BLaER1 treated with 17β-estradiol and CSF1 and Interleukin-3, amounts not matched to agents 10 nM and 100 nM (cell line): ENCODE measurements at regions not wholly inside any gene's neighbourhood (a gene's known extent, or its start where the extent isn't known, plus 50 kb on each side); places are given as distances from the start of the nearest gene placed in this dataset.
A peak's percentile ranks its signal among the peaks of the same experiment; 100 is the strongest.

ENCODE experiments used
- H3K27ac ChIP-seq, 11 experiments: shearing (Covaris generic); formaldehyde crosslinking; 2 replicates each; pipeline ENCODE4 v1.8.1; 2022
- H3K27me3 ChIP-seq, 11 experiments: shearing (Covaris generic); formaldehyde crosslinking; 2 replicates each; pipeline ENCODE4 v1.8.1; 2022
- H3K36me3 ChIP-seq, 11 experiments: shearing (Covaris generic); formaldehyde crosslinking; 2 replicates each; pipeline ENCODE4 v1.8.1; 2022
- H3K4me1 ChIP-seq, 10 experiments: shearing (Covaris generic); formaldehyde crosslinking; 2 replicates each; pipeline ENCODE4 v1.8.1; 2022
- H3K4me2 ChIP-seq, 11 experiments: shearing (Covaris generic); formaldehyde crosslinking; 2 replicates each; pipeline ENCODE4 v1.8.1; 2022
- H3K4me3 ChIP-seq, 10 experiments: shearing (Covaris generic); formaldehyde crosslinking; 2 replicates each; pipeline ENCODE4 v1.8.1; 2022
- H3K9ac ChIP-seq, 11 experiments: shearing (Covaris generic); formaldehyde crosslinking; 2 replicates each; pipeline ENCODE4 v1.8.1; 2022
- H3K9me3 ChIP-seq, 11 experiments: shearing (Covaris generic); formaldehyde crosslinking; replicated peaks in 1 of 11; 2 replicates each; pipeline ENCODE4 v1.8.1; 2022
- H4K20me1 ChIP-seq, 11 experiments: shearing (Covaris generic); formaldehyde crosslinking; 2 replicates each; pipeline ENCODE4 v1.8.1; 2022
- Cebpa-rat ChIP-seq, 11 experiments: shearing (Covaris generic); IDR thresholded peaks; 2 replicates each; pipeline ENCODE4 v1.8.1; 2022

DNA sequence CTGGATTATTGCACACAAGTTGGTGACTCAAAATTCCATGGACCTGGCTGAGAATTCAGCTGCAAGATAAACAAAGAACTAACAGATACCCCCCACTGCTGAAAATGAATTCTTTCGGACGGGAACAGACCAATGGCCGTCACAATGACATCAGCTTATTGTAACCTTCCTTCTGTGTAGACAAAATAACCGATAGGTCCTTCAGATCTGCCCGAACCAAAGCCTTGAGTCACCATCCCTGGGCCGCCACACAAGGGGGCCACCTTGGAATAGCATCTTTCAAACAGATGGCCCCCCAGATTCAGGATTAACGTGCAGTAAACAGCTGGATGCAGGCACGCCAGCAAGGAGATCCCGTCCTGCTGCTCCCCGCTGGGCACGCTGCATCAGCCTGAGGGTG, 214.0 kb upstream of the EXOC2 start:
- TF ChIP-seq Cebpa-rat (IDR thresholded peaks at IDR 0.05), result no peak
- Histone ChIP-seq H3K4me2 (no peak overlapping the region), H3K9ac (no peak overlapping the region), H3K9me3 (no peaks in the 10 kb centered on the region), H4K20me1 (no peaks in the 10 kb centered on the region), H3K27ac (no peak overlapping the region), H3K27me3 (no peaks in the 10 kb centered on the region), H3K4me1 (peaks cover 0 to 22% (median 11%) of the 10 kb centered on the region in 10 experiments; a peak in 15 of 20 replicates), H3K4me3 (no peak overlapping the region), H3K36me3 (no peaks in the 10 kb centered on the region)

DNA sequence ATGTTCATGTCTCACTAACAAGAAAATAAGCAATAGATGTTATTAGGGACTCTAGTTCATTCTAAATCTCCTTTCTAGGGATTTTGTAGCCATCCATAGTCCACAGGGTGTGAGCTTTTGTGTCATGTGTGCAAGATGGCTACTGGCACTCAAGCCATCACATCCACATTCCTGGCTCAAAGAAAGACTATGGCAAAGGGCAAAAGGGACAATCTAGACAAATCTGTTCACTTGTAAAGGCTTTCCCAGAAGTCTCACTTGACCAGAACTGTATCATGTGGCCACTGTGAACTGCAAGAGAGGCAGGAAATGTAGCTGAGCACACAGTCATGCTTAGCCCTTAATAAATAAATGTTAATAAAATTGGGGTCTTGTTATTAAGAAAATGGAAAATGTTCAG, 212.6 kb upstream of the EXOC2 start:
- H3K4me1 ChIP-seq, result peaks cover 0 to 18% (median 5%) of the 10 kb centered on the region in 10 experiments; a peak in 7 of 20 replicates
- H3K27ac ChIP-seq, result no peak overlapping the region
- H3K9me3 ChIP-seq, result no peaks in the 10 kb centered on the region
- no peaks in the 10 kb centered on the region for H3K36me3 ChIP-seq
- H4K20me1 ChIP-seq, result no peaks in the 10 kb centered on the region
- no peaks in the 10 kb centered on the region for H3K27me3 ChIP-seq
- no peak overlapping the region for H3K4me2 ChIP-seq
- H3K4me3 ChIP-seq, result no peak overlapping the region
- TF ChIP-seq Cebpa-rat (IDR thresholded peaks at IDR 0.05), result no peak
- H3K9ac ChIP-seq, result no peak overlapping the region

DNA sequence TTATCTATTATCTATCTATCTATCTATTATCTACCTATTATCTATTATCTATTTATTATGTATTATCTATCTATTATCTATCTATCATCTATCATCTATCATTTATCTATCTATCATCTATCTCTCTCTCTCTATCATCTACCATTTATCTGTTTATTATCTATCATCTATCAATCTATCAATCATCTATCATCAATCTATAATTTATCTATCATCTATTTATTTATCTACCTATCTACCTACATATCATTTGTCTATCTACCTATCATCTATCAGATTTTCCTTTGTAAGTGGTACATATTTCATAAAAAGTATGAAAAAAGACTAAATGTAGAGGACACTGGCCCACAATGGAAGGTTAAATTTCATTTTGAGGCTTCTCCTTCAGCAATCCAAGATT, 212.1 kb upstream of the EXOC2 start:
- Histone ChIP-seq H3K9me3 (no peaks in the 10 kb centered on the region), H3K27ac (no peak overlapping the region), H3K4me3 (no peak overlapping the region), H3K9ac (no peak overlapping the region), H4K20me1 (no peaks in the 10 kb centered on the region), H3K27me3 (no peaks in the 10 kb centered on the region), H3K4me2 (no peak overlapping the region), H3K4me1 (peaks cover 0 to 18% (median 5%) of the 10 kb centered on the region in 10 experiments; a peak in 7 of 20 replicates), H3K36me3 (no peaks in the 10 kb centered on the region)
- no peak for TF ChIP-seq Cebpa-rat (IDR thresholded peaks at IDR 0.05)

DNA sequence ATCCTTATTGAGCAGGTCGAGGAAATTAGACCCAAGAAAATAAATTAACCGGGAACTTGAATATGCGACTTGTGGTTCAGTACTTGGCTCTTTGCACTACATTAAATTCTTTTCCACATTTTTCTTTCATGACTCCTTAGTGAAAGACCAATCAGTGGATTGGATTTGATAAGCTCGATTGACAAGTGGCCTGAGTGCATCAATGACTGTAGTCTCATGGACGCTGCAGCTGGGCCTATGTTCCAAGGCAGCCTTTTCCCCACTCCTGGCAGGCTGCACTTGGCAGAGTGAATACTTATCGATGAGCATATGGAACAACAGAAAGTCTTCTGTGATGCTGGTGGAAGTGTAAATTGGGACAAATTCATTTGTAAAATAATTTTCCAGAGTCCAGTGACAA, 210.8 kb upstream of the EXOC2 start:
- Histone ChIP-seq H3K4me2 (no peak overlapping the region), H3K27me3 (no peaks in the 10 kb centered on the region), H3K9me3 (no peaks in the 10 kb centered on the region), H3K4me3 (no peak overlapping the region), H4K20me1 (no peaks in the 10 kb centered on the region), H3K27ac (no peak overlapping the region), H3K9ac (no peak overlapping the region), H3K36me3 (no peaks in the 10 kb centered on the region), H3K4me1 (peaks cover 0 to 18% (median 5%) of the 10 kb centered on the region in 10 experiments; a peak in 8 of 20 replicates)
- no peak for TF ChIP-seq Cebpa-rat (IDR thresholded peaks at IDR 0.05)

DNA sequence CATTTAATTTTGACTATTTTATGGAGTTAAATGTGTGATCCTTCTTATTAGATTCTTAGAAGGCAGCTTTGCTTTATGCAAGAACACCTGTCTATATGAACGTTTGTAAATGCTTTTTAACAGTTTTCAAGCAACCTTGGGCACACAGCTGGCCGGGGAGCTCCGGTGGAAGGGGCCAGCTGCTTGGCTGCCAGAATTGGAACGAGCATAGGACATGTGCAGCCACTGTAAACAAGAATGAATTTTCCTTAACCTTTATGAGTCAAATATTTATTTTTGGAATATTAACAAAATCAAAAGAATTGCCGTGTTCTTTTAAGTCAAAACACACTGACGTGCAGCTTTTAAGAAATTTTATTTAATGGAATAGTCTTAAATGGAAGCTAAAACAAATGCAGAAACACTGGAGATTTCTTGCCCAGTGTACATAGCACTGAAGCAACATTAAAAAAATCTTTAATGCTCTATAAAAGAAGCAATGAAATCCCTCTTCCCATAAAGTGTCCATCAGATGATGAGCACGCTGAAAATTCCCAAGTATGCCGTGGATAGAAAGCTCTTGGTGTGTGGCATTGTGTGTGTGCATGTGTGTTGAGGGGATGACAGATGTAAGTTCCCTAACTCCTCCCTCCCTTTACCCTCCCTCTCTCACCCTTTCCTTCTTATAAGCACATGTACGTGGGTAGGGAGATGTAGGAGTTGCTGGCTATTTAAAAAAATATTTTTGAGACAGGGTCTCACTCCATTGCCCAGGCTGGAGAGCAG, 208.9 kb upstream of the EXOC2 start:
- no peak for TF ChIP-seq Cebpa-rat (IDR thresholded peaks at IDR 0.05)
- H3K9me3 ChIP-seq, result no peaks in the 10 kb centered on the region
- peaks cover 5 to 20% (median 15%) of the 10 kb centered on the region in 10 experiments; a peak in 15 of 20 replicates for H3K4me1 ChIP-seq
- H3K9ac ChIP-seq, result no peak overlapping the region
- no peak overlapping the region for H3K27ac ChIP-seq
- H3K27me3 ChIP-seq, result no peaks in the 10 kb centered on the region
- H3K36me3 ChIP-seq, result no peaks in the 10 kb centered on the region
- no peak overlapping the region for H3K4me3 ChIP-seq
- H4K20me1 ChIP-seq, result no peaks in the 10 kb centered on the region
- peak overlapping the region in 5 of 11 experiments; percentile 24 to 53 (median 46); a peak in 9 of 22 replicates for H3K4me2 ChIP-seq

DNA sequence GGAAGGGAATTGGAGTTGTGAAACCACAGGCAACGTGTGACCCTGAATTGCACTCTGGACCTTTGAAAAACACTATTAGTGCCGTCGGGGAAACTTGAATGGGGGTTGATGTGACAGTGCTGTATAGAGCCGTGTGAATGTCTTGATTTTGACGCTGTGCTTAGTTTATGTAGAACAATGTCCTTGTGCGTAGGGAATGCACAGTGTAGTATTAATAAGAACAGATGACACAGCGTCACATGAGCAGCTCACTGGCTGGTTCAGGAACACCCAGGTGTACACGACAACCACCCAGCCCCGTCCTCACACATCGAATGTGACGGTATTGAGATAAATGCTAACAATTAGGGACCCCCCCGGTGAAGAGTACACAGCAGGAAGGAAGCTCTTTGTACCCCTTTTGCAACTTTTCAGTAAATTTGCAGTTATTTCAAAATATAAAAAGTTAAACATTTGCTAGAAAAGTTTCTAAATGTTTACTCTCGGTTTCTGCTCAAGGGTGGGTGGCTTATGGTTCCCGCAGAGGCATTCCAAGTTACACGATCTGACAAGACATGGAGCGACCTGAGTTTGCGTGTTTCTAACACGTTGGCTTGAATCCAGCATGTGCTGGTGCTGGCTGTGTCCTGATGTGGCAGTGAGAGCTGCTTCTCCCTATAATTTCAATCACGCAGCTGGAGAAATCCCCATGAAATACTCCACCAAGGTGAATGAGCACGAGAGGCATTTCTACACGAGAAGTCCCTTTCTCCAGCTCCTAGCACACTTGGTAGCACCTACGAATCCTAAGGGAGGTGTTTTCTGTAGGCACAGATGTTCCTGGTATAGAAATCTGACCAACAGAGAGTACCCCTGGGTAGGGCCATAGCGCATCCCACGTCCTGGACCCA, 208.0 kb upstream of the EXOC2 start:
- TF ChIP-seq Cebpa-rat (IDR thresholded peaks at IDR 0.05), result no peak
- peaks cover 5 to 20% (median 15%) of the 10 kb centered on the region in 10 experiments; a peak in 15 of 20 replicates for H3K4me1 ChIP-seq
- no peak overlapping the region for H3K27ac ChIP-seq
- H3K36me3 ChIP-seq, result no peaks in the 10 kb centered on the region
- no peak overlapping the region for H3K4me3 ChIP-seq
- H3K9ac ChIP-seq, result no peak overlapping the region
- no peaks in the 10 kb centered on the region for H3K9me3 ChIP-seq
- peak overlapping the region in 4 of 11 experiments; percentile 9 to 48 (median 29); a peak in 4 of 22 replicates for H3K4me2 ChIP-seq
- H3K27me3 ChIP-seq, result no peaks in the 10 kb centered on the region
- H4K20me1 ChIP-seq, result no peaks in the 10 kb centered on the region

DNA sequence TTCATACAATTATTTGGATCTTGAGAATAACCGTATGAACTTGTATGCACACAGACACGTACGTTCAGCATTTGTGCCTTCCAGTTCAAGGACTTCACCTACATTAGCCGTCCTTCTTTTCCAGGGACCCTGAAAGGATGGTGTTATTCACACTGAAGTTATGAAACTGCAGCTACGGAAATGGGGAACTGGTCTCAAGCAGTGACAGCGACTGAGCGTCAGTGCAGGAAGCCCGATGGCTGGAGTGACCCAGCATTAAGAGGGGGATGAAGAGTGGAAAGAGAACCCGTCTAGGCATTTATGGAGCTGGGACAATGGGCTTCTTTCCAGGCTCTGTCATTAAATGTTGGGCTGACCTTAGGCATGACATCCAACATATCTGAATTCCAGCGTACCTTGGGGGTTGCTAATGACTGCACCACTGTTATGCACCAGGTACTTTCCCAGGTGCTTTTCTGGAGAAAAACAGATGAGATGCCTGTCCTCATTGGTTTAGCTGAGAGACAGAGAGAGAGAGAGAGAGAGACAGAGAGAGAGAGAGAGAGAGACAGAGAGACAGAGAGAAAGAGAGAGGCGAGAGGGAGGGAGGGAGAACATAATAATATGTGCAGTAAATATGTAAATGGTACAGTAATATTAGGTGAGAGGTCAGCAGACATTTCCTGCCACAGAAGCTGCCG, 204.7 kb upstream of the EXOC2 start:
- peak overlapping the region in 5 of 11 experiments; percentile 41 to 56 (median 46); a peak in 8 of 22 replicates for H3K4me2 ChIP-seq
- H3K9me3 ChIP-seq, result no peaks in the 10 kb centered on the region
- TF ChIP-seq Cebpa-rat (IDR thresholded peaks at IDR 0.05), result no peak
- no peak overlapping the region for H3K9ac ChIP-seq
- H4K20me1 ChIP-seq, result no peaks in the 10 kb centered on the region
- H3K27me3 ChIP-seq, result no peaks in the 10 kb centered on the region
- peaks cover 5 to 20% (median 15%) of the 10 kb centered on the region in 10 experiments; a peak in 15 of 20 replicates for H3K4me1 ChIP-seq
- 0 out of 22 replicates have a peak overlapping the region, but pooled peaks of 1 of the 11 experiments have one; percentile 11 for H3K27ac ChIP-seq
- H3K4me3 ChIP-seq, result no peak overlapping the region
- no peaks in the 10 kb centered on the region for H3K36me3 ChIP-seq

DNA sequence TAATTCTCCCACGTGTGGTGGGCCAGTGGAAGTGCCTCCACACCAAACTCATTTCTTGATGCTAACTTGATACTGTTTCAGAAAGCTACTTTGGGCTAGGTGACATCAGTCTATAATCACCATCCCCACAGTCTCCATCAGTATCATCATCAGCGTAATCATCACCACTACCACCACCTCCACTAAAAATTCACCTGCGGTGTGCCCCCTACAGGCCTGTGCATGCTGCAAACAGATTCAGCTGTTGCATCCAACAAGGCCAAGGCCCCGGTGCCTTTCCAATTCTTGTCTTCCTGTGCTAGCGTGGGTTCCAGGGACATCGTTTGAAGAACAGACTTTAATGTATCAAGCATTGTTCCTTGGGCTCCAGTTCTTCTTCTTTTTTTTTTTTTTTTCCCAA, 201.3 kb upstream of the EXOC2 start:
- H3K4me1 ChIP-seq, result peaks cover 0 to 19% (median 7%) of the 10 kb centered on the region in 10 experiments; a peak in 9 of 20 replicates
- H3K4me2 ChIP-seq, result no peak overlapping the region
- no peak for TF ChIP-seq Cebpa-rat (IDR thresholded peaks at IDR 0.05)
- no peak overlapping the region for H3K27ac ChIP-seq
- no peaks in the 10 kb centered on the region for H3K9me3 ChIP-seq
- no peak overlapping the region for H3K4me3 ChIP-seq
- no peaks in the 10 kb centered on the region for H3K36me3 ChIP-seq
- no peaks in the 10 kb centered on the region for H3K27me3 ChIP-seq
- H4K20me1 ChIP-seq, result no peaks in the 10 kb centered on the region
- no peak overlapping the region for H3K9ac ChIP-seq

DNA sequence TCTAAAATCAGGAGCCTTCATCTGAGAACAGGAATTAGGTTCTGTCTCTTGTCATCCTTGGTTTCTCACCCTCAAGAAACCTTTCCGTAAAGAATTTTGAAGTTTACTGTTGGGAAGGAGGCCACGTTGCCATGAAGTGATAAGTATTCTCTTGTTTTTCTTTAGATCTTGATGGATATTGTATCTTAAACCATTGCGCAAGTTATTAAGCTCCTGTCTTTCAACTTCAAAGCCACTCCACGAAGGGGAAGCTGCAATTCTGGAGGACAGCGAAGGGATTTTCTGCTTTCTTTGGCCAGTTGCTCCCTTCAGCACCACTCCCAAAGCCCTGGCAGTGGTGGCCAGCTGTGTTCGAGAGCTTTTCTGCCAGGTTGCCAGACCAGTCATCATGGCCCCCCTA, 198.1 kb upstream of the EXOC2 start:
- Histone ChIP-seq H3K4me1 (peaks cover 0 to 7% (median 0%) of the 10 kb centered on the region in 10 experiments; a peak in 5 of 20 replicates), H3K9me3 (peaks cover 0 to 8% (median 0%) of the 10 kb centered on the region in 11 experiments; a peak in 6 of 22 replicates), H3K9ac (no peak overlapping the region), H3K4me2 (no peak overlapping the region), H4K20me1 (no peaks in the 10 kb centered on the region), H3K4me3 (no peak overlapping the region), H3K36me3 (no peaks in the 10 kb centered on the region), H3K27ac (no peak overlapping the region), H3K27me3 (no peaks in the 10 kb centered on the region)
- peak in 2 of 11 experiments; percentile 55 to 58; a peak in 3 of 22 replicates for TF ChIP-seq Cebpa-rat (IDR thresholded peaks at IDR 0.05)
